MCF 10A (cell line): ENCODE measurements at regions not wholly inside any gene's neighbourhood (a gene's known extent, or its start where the extent isn't known, plus 50 kb on each side); places are given as distances from the start of the nearest gene placed in this dataset.

Experiments
- BruUV-seq: library from RNA; stranded (reverse); fragments of 400-500 nt; replicated peaks from 2 replicates; lab custom pipeline; 2021; lab: Mats Ljungman, UMichigan
- CTCF ChIA-PET: fragments of 300-600 bp; sonication (Branson Sonifier 250); formaldehyde crosslinking; extraction: SDS; loops from one replicate; lab custom pipeline; 2021; ENCODE audit warnings: antibody characterized with exemption, inconsistent platforms; lab: Yijun Ruan, JAX
- POLR2A ChIA-PET: fragments of 300-600, 350-650 bp; sonication (Branson Sonifier 250); formaldehyde crosslinking; extraction: SDS; loops from one replicate; lab custom pipeline; 2020; ENCODE audit warnings: antibody characterized with exemption, inconsistent platforms; lab: Yijun Ruan, JAX
- DNase-seq: peaks from one replicate; pipeline ENCODE4 v3.0.0-alpha.2; 2018; ENCODE audit not compliant: unreplicated experiment
- H3K27ac Mint-ChIP-seq: one replicate; pipeline ENCODE4 v1.8.0; 2022; ENCODE audit warnings: mild to moderate bottlenecking, low read depth, mixed read lengths; ENCODE audit not compliant: unreplicated experiment
- H3K27me3 Mint-ChIP-seq: one replicate; pipeline ENCODE4 v1.8.0; 2022; ENCODE audit warnings: mixed read lengths; ENCODE audit not compliant: insufficient read depth, unreplicated experiment
- H3K36me3 Mint-ChIP-seq: one replicate; pipeline ENCODE4 v1.8.0; 2022; ENCODE audit warnings: mild to moderate bottlenecking, moderate library complexity, mixed read lengths; ENCODE audit not compliant: insufficient read depth, unreplicated experiment
- H3K4me1 Mint-ChIP-seq: one replicate; pipeline ENCODE4 v1.8.0; 2022; ENCODE audit warnings: mixed read lengths; ENCODE audit not compliant: insufficient read depth, unreplicated experiment
- H3K4me3 Mint-ChIP-seq: one replicate; pipeline ENCODE4 v1.8.0; 2022; ENCODE audit warnings: mild to moderate bottlenecking, moderate library complexity, mixed read lengths; ENCODE audit not compliant: unreplicated experiment
- H3K9me3 Mint-ChIP-seq: one replicate; pipeline ENCODE4 v1.8.0; 2022; ENCODE audit warnings: mixed read lengths; ENCODE audit not compliant: unreplicated experiment
- intact Hi-C: fragments of 100-400 bp; cut with micrococcal nuclease; formaldehyde crosslinking; loops from 2 replicates; pipeline ENCODE4 v1.14.1; 2022
- TF ChIP-seq, protein P1 (sequence below): fragments of 200-600 bp; IDR thresholded peaks from one replicate; pipeline ENCODE4 v1.8.0; 2022; ENCODE audit warnings: antibody characterized with exemption, mild to moderate bottlenecking; ENCODE audit not compliant: unreplicated experiment

DNA sequence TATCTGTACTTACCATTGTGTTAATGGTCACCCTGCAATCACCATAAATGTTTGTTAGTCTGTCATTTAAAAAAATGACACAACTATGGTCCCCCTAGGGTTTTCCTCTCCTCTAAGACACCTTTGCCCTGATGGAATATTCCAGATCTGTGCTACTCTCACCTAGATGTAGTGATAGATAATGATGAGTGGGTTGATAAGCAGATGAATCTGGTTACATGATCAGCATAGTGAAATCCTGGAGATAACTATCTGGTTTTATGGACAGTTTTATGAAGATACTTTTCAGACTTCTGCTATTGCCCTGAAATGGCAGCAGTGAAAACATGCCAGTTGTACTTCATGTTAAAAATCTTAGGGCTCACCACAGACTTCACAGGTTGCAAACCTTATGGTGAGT, 152.4 kb downstream of the GATA3 start:
- H3K27ac Mint-ChIP-seq = no peak overlapping the region

DNA sequence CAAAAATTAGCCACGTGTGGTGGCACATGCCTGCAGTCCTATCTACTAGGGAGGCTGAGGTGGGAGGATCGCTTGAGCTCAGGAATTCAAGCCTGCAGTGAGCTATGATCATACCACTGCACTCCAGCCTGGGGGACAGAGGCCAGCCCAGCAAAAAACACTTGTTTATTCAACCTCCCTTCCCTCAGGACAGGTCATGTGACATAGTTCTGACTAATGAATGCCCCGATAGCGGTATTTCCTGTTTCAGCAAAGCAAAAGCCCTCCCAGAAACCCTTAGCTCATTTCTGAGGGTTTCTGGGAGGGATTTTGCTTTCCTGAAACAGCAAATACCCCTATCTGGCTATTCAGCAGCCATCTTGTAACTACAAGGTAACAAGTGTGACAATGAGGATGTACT, 157.1 kb downstream of the GATA3 start:
- TF ChIP-seq, protein P1, sequence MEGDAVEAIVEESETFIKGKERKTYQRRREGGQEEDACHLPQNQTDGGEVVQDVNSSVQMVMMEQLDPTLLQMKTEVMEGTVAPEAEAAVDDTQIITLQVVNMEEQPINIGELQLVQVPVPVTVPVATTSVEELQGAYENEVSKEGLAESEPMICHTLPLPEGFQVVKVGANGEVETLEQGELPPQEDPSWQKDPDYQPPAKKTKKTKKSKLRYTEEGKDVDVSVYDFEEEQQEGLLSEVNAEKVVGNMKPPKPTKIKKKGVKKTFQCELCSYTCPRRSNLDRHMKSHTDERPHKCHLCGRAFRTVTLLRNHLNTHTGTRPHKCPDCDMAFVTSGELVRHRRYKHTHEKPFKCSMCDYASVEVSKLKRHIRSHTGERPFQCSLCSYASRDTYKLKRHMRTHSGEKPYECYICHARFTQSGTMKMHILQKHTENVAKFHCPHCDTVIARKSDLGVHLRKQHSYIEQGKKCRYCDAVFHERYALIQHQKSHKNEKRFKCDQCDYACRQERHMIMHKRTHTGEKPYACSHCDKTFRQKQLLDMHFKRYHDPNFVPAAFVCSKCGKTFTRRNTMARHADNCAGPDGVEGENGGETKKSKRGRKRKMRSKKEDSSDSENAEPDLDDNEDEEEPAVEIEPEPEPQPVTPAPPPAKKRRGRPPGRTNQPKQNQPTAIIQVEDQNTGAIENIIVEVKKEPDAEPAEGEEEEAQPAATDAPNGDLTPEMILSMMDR = no peak
- Mint-ChIP-seq H3K27me3 (no peaks in the 10 kb centered on the region), H3K27ac (no peak overlapping the region), H3K36me3 (no peaks in the 10 kb centered on the region), H3K4me3 (no peak overlapping the region), H3K9me3 (no peaks in the 10 kb centered on the region), H3K4me1 (no peaks in the 10 kb centered on the region)
- ChIA-PET POLR2A (no interaction called here), CTCF (no interaction called here)
- BruUV-seq = no TSS peak
- intact Hi-C loops = no loop called here
- DNase-seq = no peak

More for the DNA sequence above, 152.4 kb downstream of the GATA3 start:
- no peaks in the 10 kb centered on the region for H3K36me3 Mint-ChIP-seq
- TF ChIP-seq, protein P1 = no peak
- ChIA-PET POLR2A (no interaction called here), CTCF (no interaction called here)
- H3K4me3 Mint-ChIP-seq = no peak overlapping the region
- BruUV-seq = no TSS peak
- H3K27me3 Mint-ChIP-seq = no peaks in the 10 kb centered on the region
- H3K9me3 Mint-ChIP-seq = no peaks in the 10 kb centered on the region
- DNase-seq = no peak
- peaks cover 5% of the 10 kb centered on the region for H3K4me1 Mint-ChIP-seq
- intact Hi-C loops = no loop called here

- Mint-ChIP-seq H3K27ac (no peak overlapping the region), H3K36me3 (no peaks in the 10 kb centered on the region), H3K4me1 (no peaks in the 10 kb centered on the region), H3K27me3 (no peaks in the 10 kb centered on the region), H3K9me3 (no peaks in the 10 kb centered on the region), H3K4me3 (no peak overlapping the region)
- intact Hi-C loops = no loop called here
- ChIA-PET POLR2A (interaction anchor here (1.2 kb wide), 1 partner anchor 10 kb away, joined by 4 read pairs; no protein-coding TSS in a partner anchor), CTCF (no interaction called here)
- no peak for DNase-seq
- no TSS peak for BruUV-seq
- TF ChIP-seq, protein P1 = no peak
Measured at GRCh38 chr10:8213735-8214134, 159.2 kb downstream of the GATA3 start.

DNA sequence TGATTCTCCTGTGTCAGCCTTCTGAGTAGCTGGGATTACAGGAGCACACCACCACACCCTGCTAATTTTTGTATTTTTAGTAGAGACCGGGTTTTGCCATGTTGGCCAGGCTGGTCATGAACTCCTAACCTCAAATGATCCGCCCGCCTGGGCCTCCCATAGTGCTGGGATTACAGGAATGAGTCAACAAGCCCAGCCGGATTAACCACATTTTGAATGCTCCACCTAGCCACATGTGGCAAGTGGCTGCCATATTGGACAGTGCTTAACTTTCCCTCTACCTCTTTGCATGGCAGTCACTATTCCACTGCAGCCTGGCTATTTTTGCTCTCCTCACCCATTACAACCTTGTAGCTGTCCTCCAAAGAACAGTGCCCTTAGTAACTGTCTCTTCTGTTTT, 160.1 kb downstream of the GATA3 start:
- no peak for DNase-seq
- intact Hi-C loops = no loop called here
- Mint-ChIP-seq H3K4me3 (no peak overlapping the region), H3K36me3 (no peaks in the 10 kb centered on the region), H3K9me3 (no peaks in the 10 kb centered on the region), H3K27me3 (no peaks in the 10 kb centered on the region), H3K27ac (no peak overlapping the region), H3K4me1 (no peaks in the 10 kb centered on the region)
- CTCF ChIA-PET = no interaction called here
- BruUV-seq = no TSS peak
- TF ChIP-seq, protein P1 = no peak
- POLR2A ChIA-PET = interaction anchor here (1.2 kb wide), 1 partner anchor 9 kb away, joined by 4 read pairs; no protein-coding TSS in a partner anchor
